Peyer's patch (tissue), 4 donors: ENCODE measurements at regions not wholly inside any gene's neighbourhood (a gene's known extent, or its start where the extent isn't known, plus 50 kb on each side); places are given as distances from the start of the nearest gene placed in this dataset.

Source experiments
- DNase-seq, 3 donors: peaks; one replicate each; pipeline ENCODE4 v3.0.0-alpha.2; 2017 to 2019
- H3K27ac ChIP-seq, 4 donors: fragments of 200-600 bp; sonication (generic); one replicate each; pipeline ENCODE4 v1.5.1; 2016 to 2019
- H3K27me3 ChIP-seq, 2 donors: fragments of 200-600 bp; sonication (generic); one replicate each; pipeline ENCODE4 v1.5.1; 2019
- H3K36me3 ChIP-seq, 3 donors: fragments of 200-600 bp; sonication (generic); one replicate each; pipeline ENCODE4 v1.5.1; 2016 to 2019
- H3K4me1 ChIP-seq, 4 donors: fragments of 200-600 bp; sonication (generic); one replicate each; pipeline ENCODE4 v1.5.1; 2016 to 2019
- H3K4me3 ChIP-seq, 4 donors: fragments of 200-600 bp; sonication (generic); 1 replicate in 3 of 4; 2 replicates in 1 of 4; pipeline ENCODE4 v1.5.1; 2016 to 2019; ENCODE audit warnings: mild to moderate bottlenecking in 1 of 4
- H3K9me3 ChIP-seq, 4 donors: fragments of 200-600 bp; sonication (generic); one replicate each; pipeline ENCODE4 v1.5.1; 2016 to 2019; ENCODE audit warnings: mild to moderate bottlenecking in 1 of 4
- CTCF ChIP-seq, 6 experiments: fragments of 450-650 bp in 4 of 6; fragments of 200-600 bp in 2 of 6; sonication (generic) in 1 of 6; IDR thresholded peaks; one replicate each; pipeline ENCODE4 v1.5.1; 2017 to 2019; ENCODE audit warnings: antibody characterized with exemption in 6 of 6, mild to moderate bottlenecking in 3 of 6, moderate library complexity in 1 of 6
- POLR2A ChIP-seq, 2 donors: fragments of 450-650 bp; IDR thresholded peaks; one replicate each; pipeline ENCODE4 v1.5.1; 2017; ENCODE audit warnings: antibody characterized with exemption in 2 of 2, mild to moderate bottlenecking in 2 of 2, moderate library complexity in 2 of 2

- Histone ChIP-seq H3K27ac (no peak overlapping the region), H3K36me3 (no peaks in the 10 kb centered on the region), H3K4me3 (no peak overlapping the region), H3K27me3 (no peaks in the 10 kb centered on the region), H3K9me3 (no peaks in the 10 kb centered on the region), H3K4me1 (no peaks in the 10 kb centered on the region)
- TF ChIP-seq CTCF (IDR thresholded peaks at IDR 0.05), result no peak
- no peak for TF ChIP-seq POLR2A (IDR thresholded peaks at IDR 0.05)
- no peak for DNase-seq
Observed at GRCh38 chr5:108655750-108656450, 91.8 kb upstream of the FER start.

- DNase-seq, result no peak
- no peaks in the 10 kb centered on the region for H3K27me3 ChIP-seq
- no peak for TF ChIP-seq POLR2A (IDR thresholded peaks at IDR 0.05)
- no peak for TF ChIP-seq CTCF (IDR thresholded peaks at IDR 0.05)
- no peaks in the 10 kb centered on the region for H3K36me3 ChIP-seq
- no peaks in the 10 kb centered on the region for H3K9me3 ChIP-seq
- H3K27ac ChIP-seq, result no peak overlapping the region
- H3K4me1 ChIP-seq, result no peaks in the 10 kb centered on the region
- H3K4me3 ChIP-seq, result no peak overlapping the region
Observed at GRCh38 chr5:108654051-108654450, 93.6 kb upstream of the FER start.

GRCh38 chr5:108653201-108653600 is 94.5 kb upstream of the FER start:
- no peak for DNase-seq
- no peaks in the 10 kb centered on the region for H3K9me3 ChIP-seq
- no peaks in the 10 kb centered on the region for H3K36me3 ChIP-seq
- H3K4me3 ChIP-seq, result no peak overlapping the region
- no peaks in the 10 kb centered on the region for H3K27me3 ChIP-seq
- no peak overlapping the region for H3K27ac ChIP-seq
- TF ChIP-seq CTCF (IDR thresholded peaks at IDR 0.05) (no peak), POLR2A (IDR thresholded peaks at IDR 0.05) (no peak)
- H3K4me1 ChIP-seq, result no peaks in the 10 kb centered on the region

GRCh38 chr5:108650997-108651396 is 96.7 kb upstream of the FER start:
- TF ChIP-seq POLR2A (IDR thresholded peaks at IDR 0.05), result no peak
- Histone ChIP-seq H3K27me3 (no peaks in the 10 kb centered on the region), H3K36me3 (no peaks in the 10 kb centered on the region), H3K4me3 (no peak overlapping the region), H3K9me3 (no peaks in the 10 kb centered on the region), H3K27ac (no peak overlapping the region), H3K4me1 (no peaks in the 10 kb centered on the region)
- DNase-seq, result no peak

GRCh38 chr5:108649646-108650045 is 98.1 kb upstream of the FER start:
- TF ChIP-seq CTCF (IDR thresholded peaks at IDR 0.05) (no peak), POLR2A (IDR thresholded peaks at IDR 0.05) (no peak)
- Histone ChIP-seq H3K4me1 (no peaks in the 10 kb centered on the region), H3K27me3 (no peaks in the 10 kb centered on the region), H3K36me3 (no peaks in the 10 kb centered on the region), H3K27ac (no peak overlapping the region), H3K4me3 (no peak overlapping the region), H3K9me3 (no peaks in the 10 kb centered on the region)
- DNase-seq, result no peak

GRCh38 chr5:108649106-108649505 is 98.6 kb upstream of the FER start:
- TF ChIP-seq CTCF (IDR thresholded peaks at IDR 0.05) (no peak), POLR2A (IDR thresholded peaks at IDR 0.05) (no peak)
- Histone ChIP-seq H3K27ac (no peak overlapping the region), H3K4me1 (no peaks in the 10 kb centered on the region), H3K4me3 (no peak overlapping the region), H3K9me3 (no peaks in the 10 kb centered on the region), H3K27me3 (no peaks in the 10 kb centered on the region), H3K36me3 (no peaks in the 10 kb centered on the region)
- DNase-seq, result no peak
